WTC11 (cell line): ENCODE measurements at regions not wholly inside any gene's neighbourhood (a gene's known extent, or its start where the extent isn't known, plus 50 kb on each side); places are given as distances from the start of the nearest gene placed in this dataset.

Source experiments
- ELF4 ChIP-seq: sonication (generic); formaldehyde crosslinking; IDR thresholded peaks from 2 replicates; pipeline ENCODE4 v1.8.1; 2022; ENCODE audit warnings: low read depth, mild to moderate bottlenecking, moderate library complexity, missing genetic modification reagents
- NR2C2 ChIP-seq: sonication (generic); formaldehyde crosslinking; IDR thresholded peaks from 2 replicates; pipeline ENCODE4 v1.8.0; 2022; ENCODE audit warnings: mild to moderate bottlenecking, missing genetic modification reagents
- SMAD4 ChIP-seq: sonication (generic); formaldehyde crosslinking; IDR thresholded peaks from 2 replicates; pipeline ENCODE4 v1.8.0; 2022; ENCODE audit warnings: mild to moderate bottlenecking, missing genetic modification reagents
- SP1 ChIP-seq: sonication (generic); formaldehyde crosslinking; conservative IDR thresholded peaks from 2 replicates; pipeline ENCODE4 v1.8.1; 2022; ENCODE audit warnings: missing genetic modification reagents
- TEAD4 ChIP-seq: sonication (generic); formaldehyde crosslinking; IDR thresholded peaks from 2 replicates; pipeline ENCODE4 v1.8.0; 2022; ENCODE audit warnings: mild to moderate bottlenecking, missing genetic modification reagents
- ZBTB21 ChIP-seq: sonication (generic); formaldehyde crosslinking; IDR thresholded peaks from 2 replicates; pipeline ENCODE4 v1.8.1; 2023; ENCODE audit warnings: mild to moderate bottlenecking, missing genetic modification reagents, borderline replicate concordance
- ZNF121 ChIP-seq: sonication (generic); formaldehyde crosslinking; IDR thresholded peaks from 2 replicates; pipeline ENCODE4 v1.8.0; 2023; ENCODE audit warnings: missing genetic modification reagents
- TF ChIP-seq, protein P1 (sequence below): fragments of 200-600 bp; IDR thresholded peaks from 2 replicates; pipeline ENCODE4 v1.8.0; 2022; ENCODE audit warnings: antibody characterized with exemption
- TF ChIP-seq, protein P2 (sequence below): sonication (generic); formaldehyde crosslinking; IDR thresholded peaks from 2 replicates; pipeline ENCODE4 v1.8.1; 2023; ENCODE audit warnings: mild to moderate bottlenecking, missing genetic modification reagents
- TF ChIP-seq, protein P3 (sequence below): sonication (generic); formaldehyde crosslinking; conservative IDR thresholded peaks from 2 replicates; pipeline ENCODE4 v1.8.1; 2022; ENCODE audit warnings: mild to moderate bottlenecking, missing genetic modification reagents

DNA sequence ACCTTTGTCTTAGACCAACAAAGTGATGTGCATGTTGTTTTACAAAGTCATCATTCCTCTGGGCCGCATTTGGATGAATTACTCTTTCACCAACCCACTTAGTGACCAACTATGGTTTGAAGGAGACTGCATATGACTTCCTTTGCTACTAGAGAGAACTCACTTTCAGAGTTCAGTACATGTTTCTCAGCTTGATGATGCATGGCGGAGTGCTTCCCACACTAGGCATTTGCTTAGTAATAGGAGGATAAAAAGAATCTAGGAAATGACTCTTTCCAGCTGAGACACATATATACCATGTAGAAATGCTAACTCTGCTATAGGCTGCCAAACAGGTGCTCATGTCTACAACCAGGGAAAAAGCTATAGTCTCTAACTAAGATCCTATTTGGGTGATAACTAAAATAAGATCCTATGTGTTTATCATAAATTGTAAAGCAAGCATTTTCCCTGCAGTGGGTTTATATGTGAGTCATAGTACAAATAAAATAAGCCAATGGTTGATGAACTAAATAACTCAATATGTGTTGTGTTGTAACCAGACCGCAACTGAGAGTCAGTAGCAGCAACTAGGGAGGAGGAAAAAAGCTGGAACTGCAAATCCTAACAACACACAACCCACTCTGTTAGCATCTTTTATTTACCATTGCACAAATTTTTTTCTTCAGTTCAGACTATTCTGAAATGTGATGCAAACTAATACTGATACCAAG is 87.2 kb downstream of the TSPAN8 start:
- TF ChIP-seq ZBTB21 (CRISPR knock-in tag) = no peak
- TF ChIP-seq, protein P1, sequence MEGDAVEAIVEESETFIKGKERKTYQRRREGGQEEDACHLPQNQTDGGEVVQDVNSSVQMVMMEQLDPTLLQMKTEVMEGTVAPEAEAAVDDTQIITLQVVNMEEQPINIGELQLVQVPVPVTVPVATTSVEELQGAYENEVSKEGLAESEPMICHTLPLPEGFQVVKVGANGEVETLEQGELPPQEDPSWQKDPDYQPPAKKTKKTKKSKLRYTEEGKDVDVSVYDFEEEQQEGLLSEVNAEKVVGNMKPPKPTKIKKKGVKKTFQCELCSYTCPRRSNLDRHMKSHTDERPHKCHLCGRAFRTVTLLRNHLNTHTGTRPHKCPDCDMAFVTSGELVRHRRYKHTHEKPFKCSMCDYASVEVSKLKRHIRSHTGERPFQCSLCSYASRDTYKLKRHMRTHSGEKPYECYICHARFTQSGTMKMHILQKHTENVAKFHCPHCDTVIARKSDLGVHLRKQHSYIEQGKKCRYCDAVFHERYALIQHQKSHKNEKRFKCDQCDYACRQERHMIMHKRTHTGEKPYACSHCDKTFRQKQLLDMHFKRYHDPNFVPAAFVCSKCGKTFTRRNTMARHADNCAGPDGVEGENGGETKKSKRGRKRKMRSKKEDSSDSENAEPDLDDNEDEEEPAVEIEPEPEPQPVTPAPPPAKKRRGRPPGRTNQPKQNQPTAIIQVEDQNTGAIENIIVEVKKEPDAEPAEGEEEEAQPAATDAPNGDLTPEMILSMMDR = no peak
- TF ChIP-seq SMAD4 (CRISPR knock-in tag) = no peak
- no peak for TF ChIP-seq NR2C2 (CRISPR knock-in tag)
- no peak for TF ChIP-seq ZNF121 (CRISPR knock-in tag)
- no peak for TF ChIP-seq ELF4 (CRISPR knock-in tag)
- no peak for TF ChIP-seq SP1 (CRISPR knock-in tag)
- TF ChIP-seq, protein P2, sequence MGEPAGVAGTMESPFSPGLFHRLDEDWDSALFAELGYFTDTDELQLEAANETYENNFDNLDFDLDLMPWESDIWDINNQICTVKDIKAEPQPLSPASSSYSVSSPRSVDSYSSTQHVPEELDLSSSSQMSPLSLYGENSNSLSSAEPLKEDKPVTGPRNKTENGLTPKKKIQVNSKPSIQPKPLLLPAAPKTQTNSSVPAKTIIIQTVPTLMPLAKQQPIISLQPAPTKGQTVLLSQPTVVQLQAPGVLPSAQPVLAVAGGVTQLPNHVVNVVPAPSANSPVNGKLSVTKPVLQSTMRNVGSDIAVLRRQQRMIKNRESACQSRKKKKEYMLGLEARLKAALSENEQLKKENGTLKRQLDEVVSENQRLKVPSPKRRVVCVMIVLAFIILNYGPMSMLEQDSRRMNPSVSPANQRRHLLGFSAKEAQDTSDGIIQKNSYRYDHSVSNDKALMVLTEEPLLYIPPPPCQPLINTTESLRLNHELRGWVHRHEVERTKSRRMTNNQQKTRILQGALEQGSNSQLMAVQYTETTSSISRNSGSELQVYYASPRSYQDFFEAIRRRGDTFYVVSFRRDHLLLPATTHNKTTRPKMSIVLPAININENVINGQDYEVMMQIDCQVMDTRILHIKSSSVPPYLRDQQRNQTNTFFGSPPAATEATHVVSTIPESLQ (CRISPR knock-in tag) = no peak
- no peak for TF ChIP-seq TEAD4 (CRISPR knock-in tag)
- TF ChIP-seq, protein P3, sequence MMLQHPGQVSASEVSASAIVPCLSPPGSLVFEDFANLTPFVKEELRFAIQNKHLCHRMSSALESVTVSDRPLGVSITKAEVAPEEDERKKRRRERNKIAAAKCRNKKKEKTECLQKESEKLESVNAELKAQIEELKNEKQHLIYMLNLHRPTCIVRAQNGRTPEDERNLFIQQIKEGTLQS = no peak
